GM21737 (cell line): ENCODE measurements at regions not wholly inside any gene's neighbourhood (a gene's known extent, or its start where the extent isn't known, plus 50 kb on each side); places are given as distances from the start of the nearest gene placed in this dataset.
"Not testable (repeated sequence)": the region's sequence is repeated elsewhere in the genome, so short reads cannot be mapped to it uniquely, and the experiment has no call there.

Experiments used
- ATAC-seq: cut with Tn5 transposase; IDR thresholded peaks from one replicate; pipeline ENCODE4 v1.9.1; 2021; ENCODE audit warnings: mild to moderate bottlenecking, moderate library complexity; ENCODE audit not compliant: unreplicated experiment

DNA sequence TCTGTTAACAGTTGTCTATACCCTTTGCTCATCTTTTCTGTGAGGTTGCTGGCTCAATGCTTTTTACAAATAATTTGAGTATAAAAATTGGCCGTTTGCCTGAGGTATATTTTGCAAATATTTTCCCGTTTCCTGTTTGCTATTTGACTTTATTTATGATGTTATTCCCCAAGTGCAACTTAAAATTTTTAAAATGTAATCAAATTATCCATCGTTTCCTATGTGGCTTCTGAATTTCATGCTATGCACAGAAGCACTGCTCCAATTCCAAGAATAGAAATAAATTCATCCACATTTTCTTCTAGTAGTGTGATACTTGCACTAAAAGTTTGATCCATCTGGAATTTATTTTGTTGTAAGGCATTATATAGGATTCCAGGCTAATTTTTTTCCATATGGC, 123.6 kb downstream of the ZNF608 start:
- no peak for ATAC-seq

DNA sequence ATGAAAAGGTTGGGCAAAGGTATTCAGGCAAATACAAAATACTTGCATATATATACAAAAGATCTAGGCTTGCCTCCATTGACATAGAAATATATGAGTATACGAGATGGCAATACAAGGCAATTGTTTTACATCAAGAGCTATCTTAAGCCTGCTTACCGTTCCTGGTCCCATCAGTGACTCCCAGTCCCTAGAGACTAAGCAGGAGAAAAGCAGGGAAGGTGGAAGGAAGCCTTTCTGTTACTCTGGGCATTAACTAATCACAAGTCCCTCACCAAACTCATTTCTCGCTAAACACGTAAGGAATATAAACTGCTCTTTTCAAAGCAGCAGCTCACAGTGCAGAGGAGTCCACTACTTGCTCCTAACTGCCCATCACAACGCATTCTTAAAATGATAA, 125.2 kb downstream of the ZNF608 start:
- no peak for ATAC-seq

DNA sequence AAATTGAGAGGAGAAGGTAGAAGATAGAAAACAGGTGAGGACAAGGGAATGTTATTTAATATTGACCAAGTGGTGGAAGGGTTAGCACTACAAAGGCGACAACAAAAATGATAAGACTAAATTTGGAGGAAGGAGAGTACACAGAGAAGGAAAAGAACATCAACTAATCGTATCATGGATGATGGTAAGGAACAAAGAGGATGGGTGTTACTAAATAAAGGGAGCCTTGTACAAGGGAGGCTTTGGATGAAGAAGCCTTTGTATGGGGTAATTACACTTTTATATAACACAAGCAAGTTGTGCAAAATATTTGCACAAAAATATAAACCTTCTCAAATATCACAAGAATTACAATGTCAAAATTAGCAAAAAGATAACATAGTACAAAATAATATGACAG, 125.7 kb downstream of the ZNF608 start:
- no peak for ATAC-seq

DNA sequence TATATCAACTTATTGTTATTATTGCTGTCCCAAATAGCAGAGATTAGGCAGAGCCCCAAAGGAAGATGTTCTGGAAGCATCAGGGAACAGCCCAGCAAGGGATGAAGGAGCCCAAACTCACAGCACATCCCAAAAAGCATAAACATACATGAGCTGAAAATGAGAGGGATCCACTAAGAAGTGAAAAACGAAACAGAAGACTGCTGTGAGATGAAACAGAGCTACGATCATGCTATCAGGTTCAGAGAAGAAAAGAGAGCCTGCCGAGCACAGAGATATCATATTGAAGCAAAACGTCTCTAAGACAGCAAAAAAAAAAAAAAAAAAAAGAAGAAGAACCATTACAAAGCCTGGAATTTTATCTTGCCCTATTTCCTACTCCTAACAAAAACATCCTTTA, 127.3 kb downstream of the ZNF608 start:
- ATAC-seq, result no peak

DNA sequence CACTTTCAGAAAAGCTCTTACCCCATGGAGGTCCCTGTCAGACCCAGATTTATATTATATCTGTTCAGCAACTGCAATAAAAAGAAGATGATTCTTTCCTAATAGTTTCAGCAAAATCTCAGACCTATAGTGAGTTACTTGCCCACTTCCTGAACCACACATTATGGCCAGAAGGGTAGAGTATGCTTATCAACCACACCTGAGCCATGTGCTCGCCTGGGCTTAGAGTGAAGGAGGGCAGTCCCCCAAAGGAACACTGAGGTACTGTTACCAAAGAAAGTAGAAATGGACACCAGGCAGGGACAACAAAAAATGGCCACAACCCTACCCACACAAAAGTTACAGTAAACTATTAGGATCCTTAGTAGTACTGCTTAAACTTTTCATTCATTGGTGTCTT, 128.7 kb downstream of the ZNF608 start:
- no peak for ATAC-seq

DNA sequence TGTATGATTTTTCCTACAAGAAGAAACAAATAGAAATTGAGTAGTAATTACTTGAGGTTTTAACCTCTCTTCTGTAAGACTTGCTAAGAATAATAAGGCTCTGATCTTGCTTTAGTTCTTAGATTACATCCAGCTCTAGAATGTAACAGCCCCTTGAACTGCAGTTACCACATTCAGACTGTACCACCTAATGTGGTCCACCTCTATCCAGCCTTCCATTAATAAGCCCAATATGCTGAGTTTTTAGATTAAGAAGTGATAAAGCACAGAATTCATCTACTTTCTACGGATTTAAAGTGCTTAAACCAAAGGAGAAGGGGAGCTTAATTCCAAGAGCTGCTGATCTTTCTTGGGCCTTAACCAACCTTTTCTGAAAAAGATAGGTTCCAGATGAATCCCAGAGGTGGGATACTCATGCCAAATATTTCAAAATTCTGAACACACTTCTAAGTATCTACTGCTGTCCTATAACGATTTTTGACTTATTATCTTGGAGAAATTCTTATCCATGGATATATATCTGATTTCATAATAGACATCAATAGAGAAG, 131.5 kb downstream of the ZNF608 start:
- ATAC-seq, result no peak

DNA sequence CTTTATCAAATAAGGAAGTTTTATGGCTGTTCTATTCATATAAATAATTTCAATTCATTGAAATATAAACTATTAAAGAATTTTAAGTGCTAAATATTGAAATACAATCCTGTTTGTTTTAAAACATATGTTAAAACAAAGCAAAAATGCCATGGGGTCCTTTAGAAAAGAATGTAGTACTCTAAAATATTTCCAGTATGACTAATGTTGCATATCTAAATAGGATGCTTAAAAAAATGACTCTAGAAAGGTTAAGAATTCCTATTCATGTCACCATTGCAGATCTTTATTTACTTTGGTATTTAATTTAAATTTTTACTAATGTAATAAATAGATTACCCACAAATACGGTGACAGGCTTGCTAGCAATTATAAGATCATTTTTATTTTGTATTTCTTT, 132.3 kb downstream of the ZNF608 start:
- no peak for ATAC-seq

DNA sequence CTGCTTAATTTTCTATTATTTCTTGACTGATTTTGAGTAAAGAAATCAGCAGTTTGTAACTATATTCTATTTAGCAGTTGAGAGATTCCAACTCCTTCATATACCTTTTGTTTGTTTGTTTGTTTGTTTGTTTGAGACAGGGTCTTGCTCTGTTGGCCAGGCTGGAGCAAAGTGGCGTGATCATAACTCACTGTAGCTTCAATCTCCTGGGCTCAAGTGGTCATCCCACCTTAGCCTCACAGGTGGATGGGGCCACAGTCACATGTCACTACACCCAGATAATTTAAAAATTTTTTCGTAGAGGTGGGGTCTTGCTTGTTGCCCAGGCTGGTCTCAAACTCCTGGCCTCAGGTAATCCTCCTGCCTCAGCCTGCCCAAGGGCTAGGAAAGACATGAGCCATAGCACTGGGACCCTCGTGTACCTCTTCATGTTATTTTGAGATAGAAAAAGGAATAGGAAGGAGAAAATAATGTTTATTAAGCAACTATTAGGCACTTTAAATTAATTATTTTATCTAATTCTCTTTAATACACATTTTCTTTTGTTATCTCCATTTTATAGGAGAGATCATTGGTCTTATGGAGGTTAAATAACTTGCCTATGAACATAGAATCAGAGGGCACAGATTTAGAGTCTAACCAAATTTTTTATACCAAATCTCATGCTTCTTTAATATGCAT, 133.0 kb downstream of the ZNF608 start:
- ATAC-seq, result no peak

DNA sequence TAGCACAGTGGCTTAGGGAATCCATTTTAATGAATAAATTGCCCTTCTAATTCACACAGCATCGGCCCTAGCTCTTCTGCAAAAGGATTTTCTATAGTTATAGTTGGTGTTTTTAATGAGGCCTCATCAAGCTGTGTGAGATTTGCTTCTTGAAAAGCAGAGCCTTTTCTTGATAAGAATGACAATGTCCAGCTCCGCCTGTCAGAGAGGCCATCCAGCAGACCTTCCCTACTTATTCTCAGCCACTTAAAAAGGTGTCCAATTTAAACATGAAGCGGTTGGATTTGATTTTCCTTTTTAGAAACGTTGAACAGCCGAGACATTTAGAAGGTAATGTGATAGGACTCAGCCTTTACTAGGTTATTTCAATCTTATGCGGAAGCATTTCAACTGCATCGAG, 134.4 kb downstream of the ZNF608 start:
- no peak for ATAC-seq

DNA sequence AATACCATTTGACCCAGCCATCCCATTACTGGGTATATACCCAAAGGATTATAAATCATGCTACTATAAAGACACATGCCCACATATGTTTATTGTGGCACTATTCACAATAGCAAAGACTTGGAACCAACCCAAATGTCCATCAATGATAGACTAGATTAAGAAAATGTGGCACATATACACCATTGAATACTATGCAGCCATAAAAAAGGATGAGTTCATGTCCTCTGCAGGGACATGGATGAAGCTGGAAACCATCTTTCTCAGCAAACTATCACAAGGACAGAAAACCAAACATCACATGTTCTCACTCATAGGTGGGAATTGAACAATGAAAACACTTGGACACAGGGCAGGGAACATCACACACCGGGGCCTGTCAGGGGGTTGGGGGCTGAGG, 135.2 kb downstream of the ZNF608 start:
- ATAC-seq, result not testable (repeated sequence)

DNA sequence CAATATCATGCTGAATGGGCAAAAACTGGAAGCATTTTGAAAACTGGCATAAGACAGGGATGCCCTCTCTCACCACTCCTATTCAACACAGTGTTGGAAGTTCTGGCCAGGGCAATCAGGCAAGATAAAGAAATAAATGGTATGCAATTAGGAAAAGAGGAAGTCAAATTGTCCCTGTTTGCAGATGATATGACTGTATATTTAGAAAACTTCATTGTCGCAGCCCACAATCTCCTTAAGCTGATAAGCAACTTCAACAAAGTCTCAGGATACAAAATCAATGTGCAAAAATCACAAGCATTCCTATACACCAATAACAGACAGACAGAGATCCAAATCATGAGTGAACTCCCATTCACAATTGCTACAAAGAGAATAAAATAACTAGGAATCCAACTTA, 136.8 kb downstream of the ZNF608 start:
- ATAC-seq, result not testable (repeated sequence)

DNA sequence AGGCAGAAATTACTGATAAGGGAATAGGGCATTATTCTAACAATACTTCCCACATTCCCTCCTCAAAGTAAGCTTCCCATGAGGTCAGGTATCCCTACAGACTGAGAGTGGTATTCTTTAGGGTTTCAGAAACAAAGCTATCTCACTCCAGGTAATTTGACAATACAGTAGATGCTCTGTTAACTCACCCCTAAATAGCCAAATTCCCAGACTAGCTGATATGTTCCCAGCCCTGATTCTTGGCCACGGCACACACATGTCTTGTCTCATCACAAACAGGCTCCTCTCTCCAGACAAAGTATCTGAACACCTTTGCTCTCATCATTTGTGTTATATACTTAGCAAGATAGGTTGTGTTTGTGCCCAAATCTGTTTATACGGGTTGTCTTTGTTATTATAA, 139.9 kb downstream of the ZNF608 start:
- no peak for ATAC-seq

DNA sequence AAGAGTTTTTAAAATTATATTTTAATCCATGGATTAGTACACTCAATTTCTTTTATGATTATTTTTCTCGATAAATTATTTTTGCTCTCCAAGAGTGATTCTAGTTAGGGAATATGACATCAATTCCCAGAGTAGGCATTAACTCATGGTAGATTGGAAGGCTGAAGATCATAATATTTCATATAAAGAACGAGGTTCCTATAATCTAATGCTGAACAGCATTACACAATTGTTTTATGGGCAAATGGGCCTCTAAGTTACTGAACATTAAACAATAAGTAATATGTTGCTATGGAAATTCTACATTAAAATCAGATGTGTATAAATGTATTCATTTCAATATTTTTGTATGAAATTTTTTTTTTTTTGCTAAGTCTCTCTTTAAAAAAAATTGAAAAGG, 140.3 kb downstream of the ZNF608 start:
- ATAC-seq, result no peak

DNA sequence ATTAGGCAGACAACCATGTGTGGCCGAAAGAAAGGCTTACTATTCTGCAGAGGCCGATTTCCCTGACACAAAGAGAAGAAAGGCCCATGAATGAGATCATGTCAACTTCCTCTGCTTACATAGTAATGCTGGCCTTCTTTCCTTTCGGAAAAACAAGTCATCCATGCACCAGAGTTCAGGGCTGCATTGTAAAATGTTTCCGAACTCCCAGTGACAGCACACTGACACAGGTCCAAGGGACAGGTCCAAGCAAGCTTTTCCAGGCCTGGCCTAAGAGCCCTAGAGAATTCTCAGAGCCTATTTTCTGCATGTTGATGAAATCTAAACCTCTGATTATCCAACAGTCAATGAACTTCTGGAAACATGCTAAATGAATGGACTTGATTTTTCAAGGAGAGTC, 140.9 kb downstream of the ZNF608 start:
- no peak for ATAC-seq

DNA sequence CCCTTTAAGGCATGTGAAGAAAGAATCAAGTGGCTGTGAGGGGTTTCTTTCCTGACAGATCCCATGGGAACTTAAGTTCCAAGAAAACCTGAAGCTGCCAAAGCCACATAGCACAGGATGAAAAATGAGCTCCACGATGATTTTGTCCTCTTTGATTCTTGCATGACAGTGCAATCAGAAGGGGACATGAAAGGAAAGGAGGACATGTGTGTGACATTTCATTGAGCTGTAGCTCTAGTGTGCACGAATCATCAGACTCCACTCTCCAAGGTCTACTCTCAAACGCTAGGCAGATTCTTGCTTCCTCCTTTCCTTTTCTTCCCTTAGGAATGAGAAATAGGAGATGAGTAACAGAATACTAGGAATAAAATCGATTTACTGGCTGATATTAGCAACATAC, 142.0 kb downstream of the ZNF608 start:
- ATAC-seq, result no peak

DNA sequence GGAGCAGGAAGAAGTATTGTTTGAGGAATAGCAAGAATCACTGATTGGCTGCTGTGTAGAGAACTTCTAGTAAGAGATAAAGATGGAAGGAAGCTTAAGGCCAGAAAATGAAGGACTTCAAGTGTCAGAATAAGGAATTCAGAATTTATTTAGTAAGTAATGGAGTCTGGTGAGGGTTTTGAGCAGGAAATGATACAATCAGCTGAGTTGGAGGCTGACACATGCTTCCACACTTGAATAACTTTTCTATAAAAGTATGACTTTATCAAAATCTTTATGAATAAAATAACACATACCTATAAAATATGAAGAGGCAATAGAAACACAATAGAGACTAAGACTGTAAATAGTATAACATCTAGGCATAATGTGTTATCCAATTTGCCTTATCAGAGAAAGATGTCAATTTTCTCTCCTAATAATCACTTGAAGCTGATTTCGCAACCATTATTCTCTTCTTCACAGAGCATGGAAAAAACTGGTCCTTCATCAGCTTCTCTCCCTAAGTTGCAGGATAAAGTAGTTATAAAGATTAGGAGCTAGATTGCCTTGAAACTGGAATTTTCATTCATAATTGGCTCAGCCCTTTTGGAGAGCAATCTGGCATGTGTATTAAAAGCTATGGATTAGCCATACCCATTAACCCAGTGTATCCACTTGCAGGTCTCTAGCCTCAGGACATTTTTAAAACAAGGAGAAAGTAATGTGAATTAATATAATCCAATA, 143.4 kb downstream of the ZNF608 start:
- ATAC-seq, result no peak

DNA sequence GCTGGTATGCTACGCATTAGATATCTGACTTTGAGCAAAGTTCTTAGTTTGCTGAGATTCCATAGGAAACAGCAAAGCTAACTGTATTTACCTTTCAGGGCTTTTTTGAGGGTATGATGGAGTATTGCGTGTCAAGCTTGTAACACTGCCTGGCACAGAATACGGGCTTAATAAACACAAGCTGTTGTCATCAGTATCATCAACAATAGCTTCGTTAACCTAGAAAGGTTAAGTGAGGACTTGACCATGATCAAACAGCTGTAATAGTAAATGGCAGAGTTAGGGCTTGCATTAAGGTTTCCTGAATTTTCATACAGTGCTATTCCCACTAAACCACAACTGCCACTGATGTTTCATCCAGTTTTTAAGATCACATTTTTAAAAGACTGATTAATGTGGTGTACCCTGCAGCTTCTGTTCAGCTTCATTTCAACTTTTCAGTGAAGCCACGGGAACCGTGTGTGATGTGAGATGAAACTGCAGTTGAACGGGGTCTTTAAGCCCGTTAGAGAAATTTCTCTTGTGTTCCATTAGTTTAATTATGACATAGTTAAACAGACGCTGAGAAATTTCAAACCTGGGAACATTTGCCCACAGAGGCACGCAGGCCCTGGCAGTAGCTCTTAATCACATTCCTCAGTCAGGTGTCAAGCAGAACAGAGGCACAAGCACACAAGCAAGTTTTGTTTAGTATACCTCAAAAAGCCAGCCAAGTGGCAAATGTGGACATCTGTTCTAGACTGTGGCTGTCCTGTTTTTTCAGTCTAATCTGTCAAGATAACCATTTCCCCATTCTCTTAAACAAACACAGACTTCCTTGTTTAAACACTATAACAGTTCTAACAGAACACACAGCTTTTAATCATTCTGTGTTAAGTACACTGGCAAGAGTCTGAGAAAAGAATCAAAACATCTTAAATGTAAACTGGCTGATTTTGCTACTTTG, 147.1 kb downstream of the ZNF608 start:
- no peak for ATAC-seq

DNA sequence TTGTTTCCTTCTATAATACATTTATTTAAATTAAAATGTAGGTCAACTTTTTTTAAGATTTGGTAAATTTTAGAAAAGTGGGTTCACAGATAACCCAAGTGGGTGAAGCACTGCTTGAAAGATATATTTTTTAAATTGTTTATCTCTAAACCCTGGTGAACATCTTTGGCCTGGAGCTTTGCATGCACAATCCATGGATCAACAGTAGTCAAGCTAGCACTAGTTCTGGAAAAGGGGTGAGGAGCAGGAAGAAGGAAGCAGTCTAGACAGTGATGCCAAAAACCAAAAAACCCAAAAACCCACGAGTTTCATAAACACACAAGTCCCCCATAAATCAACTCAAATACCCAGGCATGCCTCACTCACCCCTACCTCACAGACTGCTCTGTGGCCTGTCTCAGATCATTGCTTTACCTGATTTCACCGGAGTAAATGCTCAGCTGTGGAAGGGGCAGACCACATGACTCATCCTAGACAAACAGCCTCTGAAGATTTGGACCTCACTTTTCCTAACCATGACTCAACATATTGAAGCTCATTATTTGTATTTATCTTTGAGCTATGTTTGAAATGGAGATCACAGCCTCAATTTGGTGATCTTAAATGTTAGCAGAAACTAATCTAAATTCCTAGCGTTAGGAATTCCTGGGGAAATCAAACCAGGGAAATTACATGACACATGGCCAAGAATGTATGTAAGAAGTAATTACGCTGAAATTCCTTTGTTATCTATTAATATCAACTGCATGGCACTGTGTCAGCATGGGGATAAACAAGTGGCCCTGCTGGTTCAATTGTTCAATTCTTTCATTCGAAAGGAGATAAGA, 149.6 kb downstream of the ZNF608 start:
- no peak for ATAC-seq

DNA sequence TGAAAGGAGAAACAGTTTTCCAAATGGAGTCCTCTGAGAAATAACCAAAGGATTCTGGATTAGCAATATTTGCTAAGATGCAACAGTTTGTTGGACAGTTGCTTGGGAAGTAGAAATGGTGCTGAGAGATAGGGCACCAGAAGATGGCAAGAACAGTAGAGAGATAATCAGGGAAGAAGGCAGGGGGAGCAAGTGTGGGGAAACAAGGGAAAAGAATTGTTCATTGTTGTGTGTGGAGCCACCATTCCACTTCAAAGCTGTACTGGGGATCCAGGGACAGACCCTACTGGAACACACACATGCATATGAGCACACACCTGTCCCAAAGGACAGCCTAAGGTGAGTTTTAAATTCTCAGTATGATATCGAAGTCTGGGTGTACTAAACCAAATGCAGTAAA, 152.5 kb downstream of the ZNF608 start:
- no peak for ATAC-seq

DNA sequence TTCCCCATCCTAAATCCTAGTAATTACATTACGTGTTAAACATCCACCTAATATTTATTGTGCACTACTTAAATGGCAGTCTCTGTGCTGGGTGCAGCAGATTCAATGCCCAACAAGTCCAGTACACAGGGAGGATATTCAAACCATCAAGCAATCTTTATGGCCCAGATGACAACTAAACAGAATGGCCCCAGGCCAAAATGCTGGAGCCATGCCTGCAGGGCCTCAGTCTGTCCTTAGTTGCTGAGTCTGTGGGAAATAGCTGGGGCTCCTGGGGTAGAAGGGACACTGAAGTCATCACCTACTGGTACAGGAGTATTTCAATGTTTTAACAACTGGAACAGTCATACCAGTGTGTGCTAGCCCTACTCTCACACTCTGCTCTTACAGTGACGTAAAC, 153.5 kb downstream of the ZNF608 start:
- no peak for ATAC-seq

DNA sequence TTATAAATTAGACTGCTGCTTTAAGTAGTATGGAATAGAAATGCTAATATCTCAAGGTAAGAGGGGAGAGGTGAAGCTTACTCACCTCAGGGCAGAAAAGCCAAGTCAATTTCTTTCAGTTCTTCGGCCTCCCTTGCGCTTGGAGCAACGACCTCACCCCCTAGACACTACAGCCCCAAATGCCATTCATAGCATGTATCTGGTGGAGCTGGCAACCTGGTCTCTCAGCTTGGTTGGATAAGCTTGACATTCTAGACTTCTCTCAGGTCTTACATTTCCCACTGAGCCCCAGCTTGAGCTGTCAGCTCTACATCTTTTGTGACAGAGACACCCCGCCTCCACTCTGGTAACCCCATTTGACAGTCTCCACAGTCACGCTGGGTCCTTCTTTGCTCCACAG, 154.9 kb downstream of the ZNF608 start:
- ATAC-seq, result no peak
